B cell (primary cell): ENCODE measurements at regions not wholly inside any gene's neighbourhood (a gene's known extent, or its start where the extent isn't known, plus 50 kb on each side); places are given as distances from the start of the nearest gene placed in this dataset.

Experiments
- EZH2 ChIP-seq: IDR thresholded peaks from 2 replicates; pipeline ENCODE4 v1.6.1; 2012; ENCODE audit warnings: borderline replicate concordance, low read depth, mild to moderate bottlenecking, moderate library complexity, low read length; ENCODE audit not compliant: insufficient read depth, poor library complexity, severe bottlenecking
- TF ChIP-seq, protein P1 (sequence below): fragments of 200-600 bp; IDR thresholded peaks from one replicate; pipeline ENCODE4 v1.8.0; 2022; ENCODE audit warnings: antibody characterized with exemption, mild to moderate bottlenecking

GRCh38 chr6:141303907-141304306, 828.8 kb upstream of the GJE1 start:
- TF ChIP-seq, protein P1, sequence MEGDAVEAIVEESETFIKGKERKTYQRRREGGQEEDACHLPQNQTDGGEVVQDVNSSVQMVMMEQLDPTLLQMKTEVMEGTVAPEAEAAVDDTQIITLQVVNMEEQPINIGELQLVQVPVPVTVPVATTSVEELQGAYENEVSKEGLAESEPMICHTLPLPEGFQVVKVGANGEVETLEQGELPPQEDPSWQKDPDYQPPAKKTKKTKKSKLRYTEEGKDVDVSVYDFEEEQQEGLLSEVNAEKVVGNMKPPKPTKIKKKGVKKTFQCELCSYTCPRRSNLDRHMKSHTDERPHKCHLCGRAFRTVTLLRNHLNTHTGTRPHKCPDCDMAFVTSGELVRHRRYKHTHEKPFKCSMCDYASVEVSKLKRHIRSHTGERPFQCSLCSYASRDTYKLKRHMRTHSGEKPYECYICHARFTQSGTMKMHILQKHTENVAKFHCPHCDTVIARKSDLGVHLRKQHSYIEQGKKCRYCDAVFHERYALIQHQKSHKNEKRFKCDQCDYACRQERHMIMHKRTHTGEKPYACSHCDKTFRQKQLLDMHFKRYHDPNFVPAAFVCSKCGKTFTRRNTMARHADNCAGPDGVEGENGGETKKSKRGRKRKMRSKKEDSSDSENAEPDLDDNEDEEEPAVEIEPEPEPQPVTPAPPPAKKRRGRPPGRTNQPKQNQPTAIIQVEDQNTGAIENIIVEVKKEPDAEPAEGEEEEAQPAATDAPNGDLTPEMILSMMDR = no peak
- no peak for TF ChIP-seq EZH2
